HL-60 (cell line): ENCODE measurements at regions not wholly inside any gene's neighbourhood (a gene's known extent, or its start where the extent isn't known, plus 50 kb on each side); places are given as distances from the start of the nearest gene placed in this dataset.

Source experiments
- CTCF ChIP-seq: IDR thresholded peaks from one replicate; pipeline ENCODE4 v1.5.1; 2011; ENCODE audit warnings: low read length, control low read depth, inconsistent platforms; ENCODE audit not compliant: insufficient read depth
- GABPA ChIP-seq: IDR thresholded peaks from 2 replicates; pipeline ENCODE4 v1.6.1; 2012; ENCODE audit warnings: low read depth
- POLR2AphosphoS5 ChIP-seq: IDR thresholded peaks from 2 replicates; pipeline ENCODE4 v1.6.1; 2012; ENCODE audit warnings: low read depth
- REST ChIP-seq: IDR thresholded peaks from 2 replicates; pipeline ENCODE4 v1.6.1; 2012; ENCODE audit warnings: low read depth; ENCODE audit not compliant: insufficient replicate concordance
- SPI1 ChIP-seq: IDR thresholded peaks from 2 replicates; pipeline ENCODE4 v1.6.1; 2012; ENCODE audit warnings: low read depth, mild to moderate bottlenecking, borderline replicate concordance

- TF ChIP-seq CTCF (no peak), REST (no peak), POLR2AphosphoS5 (no peak), SPI1 (no peak), GABPA (no peak)
These were observed 75.7 kb upstream of the ZXDA start for GRCh38 chrX:57985951-57986350.
